ENCODE measurements at regions not wholly inside any gene's neighbourhood (a gene's known extent, or its start where the extent isn't known, plus 50 kb on each side); places are given as distances from the start of the nearest gene placed in this dataset.

DNA sequence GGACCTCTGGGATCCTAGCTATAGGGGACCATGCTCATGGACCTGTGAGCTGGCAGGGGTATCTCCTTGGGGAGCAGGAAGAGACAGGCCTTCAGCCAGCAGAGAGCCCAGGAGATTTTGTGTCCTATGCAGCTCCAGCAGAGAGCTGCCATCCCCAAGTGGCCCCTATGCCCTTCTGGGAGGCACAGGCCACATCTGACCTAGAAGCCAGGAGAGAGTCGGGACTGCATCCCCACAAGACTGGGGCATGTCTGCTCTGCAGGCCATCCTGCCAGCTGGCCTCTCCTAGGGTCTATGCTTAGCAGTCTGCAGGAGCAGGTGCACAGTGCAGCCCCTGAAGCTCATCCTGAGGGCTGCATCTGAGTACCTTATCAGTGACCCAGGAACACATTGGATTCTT, 279.5 kb downstream of the KIF2B start:
- no peak for TF ChIP-seq EZH2phosphoT487 (IDR thresholded peaks at IDR 0.05; ENCODE audit: borderline replicate concordance, low read depth, low read length)
- TF ChIP-seq, protein P1, sequence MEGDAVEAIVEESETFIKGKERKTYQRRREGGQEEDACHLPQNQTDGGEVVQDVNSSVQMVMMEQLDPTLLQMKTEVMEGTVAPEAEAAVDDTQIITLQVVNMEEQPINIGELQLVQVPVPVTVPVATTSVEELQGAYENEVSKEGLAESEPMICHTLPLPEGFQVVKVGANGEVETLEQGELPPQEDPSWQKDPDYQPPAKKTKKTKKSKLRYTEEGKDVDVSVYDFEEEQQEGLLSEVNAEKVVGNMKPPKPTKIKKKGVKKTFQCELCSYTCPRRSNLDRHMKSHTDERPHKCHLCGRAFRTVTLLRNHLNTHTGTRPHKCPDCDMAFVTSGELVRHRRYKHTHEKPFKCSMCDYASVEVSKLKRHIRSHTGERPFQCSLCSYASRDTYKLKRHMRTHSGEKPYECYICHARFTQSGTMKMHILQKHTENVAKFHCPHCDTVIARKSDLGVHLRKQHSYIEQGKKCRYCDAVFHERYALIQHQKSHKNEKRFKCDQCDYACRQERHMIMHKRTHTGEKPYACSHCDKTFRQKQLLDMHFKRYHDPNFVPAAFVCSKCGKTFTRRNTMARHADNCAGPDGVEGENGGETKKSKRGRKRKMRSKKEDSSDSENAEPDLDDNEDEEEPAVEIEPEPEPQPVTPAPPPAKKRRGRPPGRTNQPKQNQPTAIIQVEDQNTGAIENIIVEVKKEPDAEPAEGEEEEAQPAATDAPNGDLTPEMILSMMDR (conservative IDR thresholded peaks at IDR 0.05; ENCODE audit: low read length): no peak
